ENCODE measurements at regions not wholly inside any gene's neighbourhood (a gene's known extent, or its start where the extent isn't known, plus 50 kb on each side); places are given as distances from the start of the nearest gene placed in this dataset.

DNA sequence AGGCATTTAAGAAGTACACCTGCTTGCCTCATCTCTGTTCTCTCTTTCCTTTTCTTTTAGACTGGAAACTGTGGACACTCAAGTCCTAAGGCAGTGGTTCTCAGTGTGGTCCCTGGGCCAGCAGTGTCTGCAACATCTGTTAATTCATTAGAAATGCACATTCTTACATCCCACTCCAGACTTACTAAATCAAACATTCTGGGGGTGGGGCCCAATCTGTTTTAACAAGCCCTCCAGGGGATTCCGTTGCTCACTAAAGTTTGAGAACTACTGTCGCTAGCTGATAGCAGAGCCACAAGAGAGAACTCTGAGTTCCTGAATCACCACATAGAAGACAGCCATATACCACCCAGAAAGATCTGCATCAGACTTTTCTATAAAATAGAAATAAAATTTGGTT is 430.6 kb downstream of the BCOR start:
- DNase-seq: no peak
- no peaks in the 10 kb centered on the region for H3K4me1 ChIP-seq
- TF ChIP-seq POLR2A (IDR thresholded peaks at IDR 0.05): no peak
- TF ChIP-seq CTCF (IDR thresholded peaks at IDR 0.05): no peak
- H3K36me3 ChIP-seq: no peaks in the 10 kb centered on the region
- H3K4me3 ChIP-seq: no peak overlapping the region
- intact Hi-C loops (cut with DNase I): no loop called here
- 71 to 100% methylated on average over 1 to 2 of the region's 2 CpGs for WGBS, 2 donors
- H3K27me3 ChIP-seq: no peaks in the 10 kb centered on the region
- H3K27ac ChIP-seq: no peak overlapping the region
- no peaks in the 10 kb centered on the region for H3K9me3 ChIP-seq

DNA sequence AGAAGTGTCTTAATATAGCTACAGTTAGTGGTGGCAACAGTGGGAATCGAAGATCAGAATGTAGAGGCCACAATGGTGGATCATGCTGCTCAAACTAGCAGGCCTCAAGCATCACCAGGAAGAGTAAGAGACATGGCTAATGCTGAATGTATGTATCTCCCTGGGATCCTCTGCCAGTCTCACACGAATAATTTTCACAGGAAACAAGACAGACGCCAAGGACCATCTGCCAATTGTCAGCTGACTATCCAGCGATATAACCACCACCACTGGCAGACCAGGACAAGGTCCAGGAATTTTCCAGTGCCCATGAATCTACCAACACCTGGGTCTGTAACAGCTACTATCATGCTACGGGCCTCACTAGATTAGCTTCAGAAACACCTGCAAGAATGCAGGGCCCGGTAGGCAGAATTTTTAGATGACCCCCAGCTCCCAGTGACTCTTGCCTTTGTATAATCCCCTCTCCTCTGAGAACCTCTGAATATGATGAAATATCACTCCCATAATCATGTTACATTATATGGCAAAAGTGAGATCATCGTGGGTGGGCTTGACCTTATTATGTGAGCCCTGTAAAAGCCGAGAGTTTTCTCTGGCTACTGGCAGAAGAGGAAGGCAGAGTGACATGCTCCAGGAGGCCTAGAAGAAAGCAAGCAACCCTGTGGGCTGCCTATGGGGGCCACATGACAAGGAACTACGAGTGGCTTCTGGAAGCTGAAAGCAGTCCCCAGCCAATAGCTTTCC is 429.8 kb downstream of the BCOR start:
- Histone ChIP-seq H3K4me3 (no peak overlapping the region), H3K27me3 (no peaks in the 10 kb centered on the region), H3K36me3 (no peaks in the 10 kb centered on the region), H3K27ac (no peak overlapping the region), H3K9me3 (no peaks in the 10 kb centered on the region), H3K4me1 (no peaks in the 10 kb centered on the region)
- 66 to 67% methylated on average over 1 to 6 of the region's 9 CpGs for WGBS, 2 donors
- intact Hi-C loops (cut with DNase I): no loop called here
- TF ChIP-seq CTCF (IDR thresholded peaks at IDR 0.05): no peak
- TF ChIP-seq POLR2A (IDR thresholded peaks at IDR 0.05): no peak
- no peak for DNase-seq

DNA sequence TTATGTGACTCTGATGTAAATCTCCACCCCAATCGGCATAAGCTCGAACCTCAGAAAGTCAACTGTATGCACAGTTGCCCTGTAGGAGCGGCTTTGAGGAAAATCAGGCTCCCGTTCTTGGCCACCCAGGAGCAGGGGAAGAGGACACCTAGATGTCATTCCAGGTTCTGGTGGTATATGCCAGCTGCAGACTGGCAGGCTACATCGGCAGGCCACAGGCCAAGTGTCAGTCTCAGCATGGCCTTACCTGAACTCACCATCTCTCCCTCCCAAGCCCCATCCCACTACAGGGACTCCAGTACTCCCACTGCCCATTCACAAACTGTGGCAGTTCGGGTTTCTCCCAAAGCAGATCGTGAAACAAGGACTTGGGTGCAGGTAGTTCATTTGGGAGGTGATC is 428.1 kb downstream of the BCOR start:
- WGBS, 2 donors: 81% methylated on average over 4 of the region's 7 CpGs; no CpG with 5 or more reads in 1 of the 2 donors
- H3K36me3 ChIP-seq: no peaks in the 10 kb centered on the region
- intact Hi-C loops (cut with DNase I): no loop called here

DNA sequence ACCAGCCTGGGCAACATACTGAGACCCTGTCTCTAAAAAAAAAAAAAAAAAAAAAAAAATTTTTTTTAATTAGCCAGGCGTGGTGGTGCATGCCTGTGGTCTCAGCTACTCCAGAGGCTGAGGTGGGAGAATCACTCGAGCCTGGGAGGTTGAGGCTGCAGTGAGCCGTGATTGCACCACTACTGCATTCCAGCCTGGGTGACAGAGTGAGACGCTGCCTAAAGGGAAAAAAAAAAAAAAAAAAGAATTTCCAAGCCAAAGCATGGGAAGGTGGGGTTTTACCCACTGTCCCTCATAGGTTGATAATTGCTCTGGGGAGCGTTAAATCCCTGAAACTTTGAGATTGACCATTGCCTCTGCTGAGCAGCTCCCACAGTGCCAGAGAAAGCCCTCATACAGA is 427.5 kb downstream of the BCOR start:
- Histone ChIP-seq H3K4me3 (no peak overlapping the region), H3K27me3 (no peaks in the 10 kb centered on the region), H3K27ac (no peak overlapping the region), H3K4me1 (no peaks in the 10 kb centered on the region), H3K9me3 (no peaks in the 10 kb centered on the region), H3K36me3 (no peaks in the 10 kb centered on the region)
- no peak for TF ChIP-seq CTCF (IDR thresholded peaks at IDR 0.05)
- no peak for TF ChIP-seq POLR2A (IDR thresholded peaks at IDR 0.05)
- WGBS, 2 donors: 68 to 80% methylated on average over 1 to 5 of the region's 5 CpGs
- intact Hi-C loops (cut with DNase I): no loop called here
- DNase-seq: no peak

More for the DNA sequence above, 428.1 kb downstream of the BCOR start:
- no peak for DNase-seq
- H3K9me3 ChIP-seq: no peaks in the 10 kb centered on the region
- H3K4me1 ChIP-seq: no peaks in the 10 kb centered on the region
- H3K27me3 ChIP-seq: no peaks in the 10 kb centered on the region
- no peak overlapping the region for H3K27ac ChIP-seq
- TF ChIP-seq POLR2A (IDR thresholded peaks at IDR 0.05): no peak
- TF ChIP-seq CTCF (IDR thresholded peaks at IDR 0.05): no peak
- no peak overlapping the region for H3K4me3 ChIP-seq

DNA sequence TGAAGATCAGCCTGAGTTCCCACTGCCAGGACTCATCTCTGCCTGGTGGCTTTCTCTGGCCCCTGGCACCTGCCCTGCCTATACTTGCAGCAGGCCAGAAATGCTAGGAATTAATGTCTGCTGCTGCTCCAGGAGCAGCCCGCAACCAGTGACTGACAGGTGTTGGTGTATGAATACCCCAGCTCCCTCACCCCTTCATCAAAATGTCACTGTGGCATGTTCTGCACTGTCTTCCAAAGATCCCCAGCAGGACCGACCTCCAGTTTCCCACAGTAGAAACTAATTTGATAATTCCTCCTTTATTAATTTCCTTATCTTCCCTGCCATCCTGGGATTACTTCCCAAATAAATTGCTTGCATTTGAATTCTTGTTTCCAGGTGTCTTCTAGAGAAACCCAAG is 425.4 kb downstream of the BCOR start:
- Histone ChIP-seq H3K4me3 (no peak overlapping the region), H3K4me1 (no peaks in the 10 kb centered on the region), H3K27ac (no peak overlapping the region), H3K36me3 (no peaks in the 10 kb centered on the region), H3K27me3 (no peaks in the 10 kb centered on the region), H3K9me3 (no peaks in the 10 kb centered on the region)
- intact Hi-C loops (cut with DNase I): no loop called here
- WGBS, 2 donors: 59 to 87% methylated on average over 1 to 2 of the region's 2 CpGs
- TF ChIP-seq CTCF (IDR thresholded peaks at IDR 0.05) (no peak), POLR2A (IDR thresholded peaks at IDR 0.05) (no peak)
- no peak for DNase-seq
